ENCODE measurements at regions not wholly inside any gene's neighbourhood (a gene's known extent, or its start where the extent isn't known, plus 50 kb on each side); places are given as distances from the start of the nearest gene placed in this dataset.

DNA sequence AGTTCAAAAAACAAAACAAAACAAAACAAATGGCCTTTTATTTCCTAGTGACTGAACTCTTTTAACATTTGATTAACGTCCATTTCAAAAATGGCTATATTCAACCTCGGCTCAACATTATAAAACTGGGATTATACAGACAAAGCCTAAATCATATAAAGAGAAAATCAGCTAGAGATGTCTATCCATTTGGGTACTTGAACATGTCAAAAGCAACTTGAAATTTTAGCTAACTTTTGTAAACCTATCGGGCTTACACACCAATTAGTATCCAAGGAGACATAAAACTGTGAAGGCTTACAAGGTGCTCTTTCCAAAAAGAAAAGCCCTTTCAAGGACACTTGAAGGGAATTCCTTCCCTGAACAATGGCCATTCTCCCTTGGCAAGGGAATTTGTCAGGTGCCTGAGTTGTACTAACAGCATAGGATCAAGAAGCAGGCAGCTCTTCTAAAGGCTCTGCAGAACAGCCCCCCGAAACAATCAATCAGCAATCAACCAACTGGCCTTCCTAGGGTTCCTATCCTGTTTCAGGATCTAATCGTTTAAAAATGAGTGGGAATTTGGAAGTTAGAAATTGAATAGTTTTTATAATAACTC lies 633.7 kb upstream of the HTR2C start:
- no TSS peak for BruUV-seq (replicated peaks)
- no peak for FAIRE-seq
- in situ Hi-C loops (cut with MboI) = no loop called here

More for the DNA sequence above, 633.7 kb upstream of the HTR2C start:
- Histone ChIP-seq H3K27me3 (ENCODE audit: control insufficient read depth in 2 of 2, insufficient read depth in 2 of 2, low read length in 2 of 2) (no peaks in the 10 kb centered on the region), H2AFZ (ENCODE audit: low read depth, low read length) (no peak overlapping the region), H3K36me3 (ENCODE audit: control insufficient read depth, insufficient read depth, low read length) (0 out of 3 replicates have a peak, but pooled peaks cover 3% of the 10 kb centered on the region), H3K27ac (ENCODE audit: extremely low read depth, low read depth, low read length) (no peak overlapping the region), H3K9me3 (replicated peaks; ENCODE audit: control insufficient read depth, insufficient read depth, low read depth, low read length) (no peaks in the 10 kb centered on the region), H3K79me2 (ENCODE audit: control insufficient read depth, insufficient read depth, low read length) (no peaks in the 10 kb centered on the region), H3K4me2 (ENCODE audit: insufficient read depth, low read length) (no peak overlapping the region), H3K9ac (ENCODE audit: insufficient read depth in 1 of 2, low read depth in 2 of 2, low read length in 2 of 2) (no peak overlapping the region), H3K9me1 (ENCODE audit: control insufficient read depth, insufficient read depth, low read length) (no peaks in the 10 kb centered on the region), H3K4me1 (replicated peaks in 1 of 2; ENCODE audit: control insufficient read depth in 2 of 2, insufficient read depth in 2 of 2, low read length in 2 of 2) (no peaks in the 10 kb centered on the region), H3K4me3 (no peak overlapping the region), H4K20me1 (replicated peaks; ENCODE audit: control insufficient read depth, insufficient read depth, low read length) (no peaks in the 10 kb centered on the region)
- ChIA-PET POLR2A (no interaction called here), CTCF (ENCODE audit: low intra/inter-chr PET ratio) (no interaction called here)
- WGBS (ENCODE audit: insufficient coverage, low coverage, missing lambda C conversion rate) = 11% methylated on average over 5 of the region's 5 CpGs
- DNase-seq (ENCODE audit: extremely low read depth in 1 of 4, low spot score in 3 of 4) (no peak), ATAC-seq (no peak)
- intact Hi-C loops (cut with micrococcal nuclease) = no loop called here
- TF ChIP-seq CEBPG (CRISPR knock-in tag; IDR thresholded peaks at IDR 0.05) = no peak
- TF ChIP-seq CEBPG (tag; conservative IDR thresholded peaks at IDR 0.05 in 1 of 2, IDR thresholded peaks at IDR 0.05 in 1 of 2) = no peak
- TF ChIP-seq, protein P1, sequence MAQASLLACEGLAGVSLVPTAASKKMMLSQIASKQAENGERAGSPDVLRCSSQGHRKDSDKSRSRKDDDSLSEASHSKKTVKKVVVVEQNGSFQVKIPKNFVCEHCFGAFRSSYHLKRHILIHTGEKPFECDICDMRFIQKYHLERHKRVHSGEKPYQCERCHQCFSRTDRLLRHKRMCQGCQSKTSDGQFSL (CRISPR knock-in tag; IDR thresholded peaks at IDR 0.05) = no peak
- TF ChIP-seq, protein P1 (tag; IDR thresholded peaks at IDR 0.05) = no peak
- TF ChIP-seq KDM4B (IDR thresholded peaks at IDR 0.05; ENCODE audit: borderline replicate concordance in 2 of 2, low read depth in 1 of 2) = no peak
- TF ChIP-seq FOXK2 (conservative IDR thresholded peaks at IDR 0.05 in 1 of 2, IDR thresholded peaks at IDR 0.05 in 1 of 2; ENCODE audit: low read depth in 2 of 2) = no peak
- TF ChIP-seq, protein P2, sequence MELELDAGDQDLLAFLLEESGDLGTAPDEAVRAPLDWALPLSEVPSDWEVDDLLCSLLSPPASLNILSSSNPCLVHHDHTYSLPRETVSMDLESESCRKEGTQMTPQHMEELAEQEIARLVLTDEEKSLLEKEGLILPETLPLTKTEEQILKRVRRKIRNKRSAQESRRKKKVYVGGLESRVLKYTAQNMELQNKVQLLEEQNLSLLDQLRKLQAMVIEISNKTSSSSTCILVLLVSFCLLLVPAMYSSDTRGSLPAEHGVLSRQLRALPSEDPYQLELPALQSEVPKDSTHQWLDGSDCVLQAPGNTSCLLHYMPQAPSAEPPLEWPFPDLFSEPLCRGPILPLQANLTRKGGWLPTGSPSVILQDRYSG (tag; conservative IDR thresholded peaks at IDR 0.05; ENCODE audit: low read depth) = no peak
- TF ChIP-seq ZNF3 (CRISPR knock-in tag; IDR thresholded peaks at IDR 0.05) = no peak
- TF ChIP-seq CBX3 (IDR thresholded peaks at IDR 0.05; ENCODE audit: borderline replicate concordance in 1 of 2, low read length in 2 of 2) = no peak

Data from K562 (cell line).